Liver (tissue), 7 donors: ENCODE measurements at regions not wholly inside any gene's neighbourhood (a gene's known extent, or its start where the extent isn't known, plus 50 kb on each side); places are given as distances from the start of the nearest gene placed in this dataset.

Experiments used
- DNase-seq: peaks from one replicate; pipeline ENCODE4 v3.0.0-alpha.2; 2017; ENCODE audit warnings: low spot score
- H3K27ac ChIP-seq, 2 donors: one replicate each; pipeline ENCODE4 v1.7.0; 2013; ENCODE audit warnings: inconsistent platforms in 2 of 2, low read length in 2 of 2, control low read depth in 1 of 2, low read depth in 1 of 2, mild to moderate bottlenecking in 1 of 2
- H3K27me3 ChIP-seq, 4 donors: one replicate each; pipeline versions ENCODE4 v1.6.1 to v1.7.0; 2013; ENCODE audit warnings: low read length in 3 of 4, inconsistent platforms in 1 of 4, mild to moderate bottlenecking in 1 of 4, moderate library complexity in 1 of 4; ENCODE audit not compliant: control insufficient read depth in 4 of 4, insufficient read depth in 4 of 4
- H3K36me3 ChIP-seq, 4 donors: one replicate each; pipeline versions ENCODE4 v1.6.1 to v1.7.0; 2013; ENCODE audit warnings: low read length in 3 of 4, mild to moderate bottlenecking in 3 of 4, low read depth in 1 of 4, moderate library complexity in 1 of 4; ENCODE audit not compliant: control insufficient read depth in 4 of 4, insufficient read depth in 3 of 4
- H3K4me1 ChIP-seq, 4 donors: one replicate each; pipeline versions ENCODE4 v1.6.1 to v1.7.0; 2013; ENCODE audit warnings: low read length in 3 of 4, mild to moderate bottlenecking in 3 of 4, moderate library complexity in 1 of 4; ENCODE audit not compliant: control insufficient read depth in 4 of 4, insufficient read depth in 4 of 4
- H3K4me3 ChIP-seq, 3 donors: one replicate each; pipeline versions ENCODE4 v1.6.1 to v1.7.0; 2013; ENCODE audit warnings: low read length in 3 of 3, control low read depth in 1 of 3, low read depth in 1 of 3, mild to moderate bottlenecking in 1 of 3
- H3K9ac ChIP-seq, 2 donors: one replicate each; pipeline ENCODE4 v1.7.0; 2013; ENCODE audit warnings: low read length in 2 of 2, mild to moderate bottlenecking in 2 of 2, moderate library complexity in 2 of 2, control low read depth in 1 of 2, low read depth in 1 of 2
- H3K9me3 ChIP-seq, 4 donors: one replicate each; pipeline versions ENCODE4 v1.6.1 to v1.7.0; 2013; ENCODE audit warnings: low read length in 3 of 4; ENCODE audit not compliant: control insufficient read depth in 4 of 4
- ATF3 ChIP-seq: IDR thresholded peaks from 2 replicates; pipeline ENCODE4 v1.6.1; 2016; ENCODE audit warnings: antibody characterized with exemption
- EGR1 ChIP-seq, 2 donors: IDR thresholded peaks; 2 replicates each; pipeline ENCODE4 v1.6.1; 2016 to 2018; ENCODE audit warnings: antibody characterized with exemption in 2 of 2, low read depth in 2 of 2
- FOXA1 ChIP-seq: IDR thresholded peaks from 2 replicates; pipeline ENCODE4 v1.6.1; 2016; ENCODE audit warnings: antibody characterized with exemption
- FOXA2 ChIP-seq: IDR thresholded peaks from 2 replicates; pipeline ENCODE4 v1.6.1; 2016; ENCODE audit warnings: antibody characterized with exemption
- GABPA ChIP-seq, 2 donors: IDR thresholded peaks in 1 of 2; conservative IDR thresholded peaks in 1 of 2; 2 replicates each; pipeline ENCODE4 v1.6.1; 2016; ENCODE audit warnings: antibody characterized with exemption in 2 of 2, mild to moderate bottlenecking in 1 of 2, moderate library complexity in 1 of 2
- HNF4A ChIP-seq, 2 donors: conservative IDR thresholded peaks; 2 replicates each; pipeline ENCODE4 v1.6.1; 2016; ENCODE audit warnings: antibody characterized with exemption in 2 of 2, mild to moderate bottlenecking in 2 of 2
- HNF4G ChIP-seq: IDR thresholded peaks from 2 replicates; pipeline ENCODE4 v1.6.1; 2016; ENCODE audit warnings: antibody characterized with exemption
- JUND ChIP-seq, 2 donors: IDR thresholded peaks; 2 replicates each; pipeline ENCODE4 v1.6.1; 2016; ENCODE audit warnings: antibody characterized with exemption in 2 of 2
- NR2F2 ChIP-seq: IDR thresholded peaks from 2 replicates; pipeline ENCODE4 v1.6.1; 2016; ENCODE audit warnings: antibody characterized with exemption
- RAD21 ChIP-seq, 2 donors: IDR thresholded peaks; 2 replicates each; pipeline ENCODE4 v1.6.1; 2016; ENCODE audit warnings: antibody characterized with exemption in 2 of 2, mild to moderate bottlenecking in 2 of 2
- REST ChIP-seq: IDR thresholded peaks from 2 replicates; pipeline ENCODE4 v1.6.1; 2016; ENCODE audit warnings: antibody characterized with exemption, mild to moderate bottlenecking
- RXRA ChIP-seq, 2 donors: IDR thresholded peaks; 2 replicates each; pipeline ENCODE4 v1.6.1; 2017 to 2018; ENCODE audit warnings: antibody characterized with exemption in 2 of 2, mild to moderate bottlenecking in 1 of 2
- SP1 ChIP-seq: IDR thresholded peaks from 2 replicates; pipeline ENCODE4 v1.6.1; 2018; ENCODE audit warnings: antibody characterized with exemption, mild to moderate bottlenecking
- TAF1 ChIP-seq: conservative IDR thresholded peaks from 2 replicates; pipeline ENCODE4 v1.6.1; 2016; ENCODE audit warnings: antibody characterized with exemption, mild to moderate bottlenecking
- YY1 ChIP-seq: IDR thresholded peaks from 2 replicates; pipeline ENCODE4 v1.6.1; 2016; ENCODE audit warnings: antibody characterized with exemption, mild to moderate bottlenecking
- ZBTB33 ChIP-seq: IDR thresholded peaks from 2 replicates; pipeline ENCODE4 v1.6.1; 2016; ENCODE audit warnings: antibody characterized with exemption
- WGBS: extraction: QIAGEN DNeasy Blood & Tissue Kit; methylation state at CpG from one replicate; pipeline ENCODE4 v1.1.7; 2013; 5-methylcytosine and 5-hydroxymethylcytosine counted together
- donor health status: healthy.
- donor health status: healthy.
- donor health status: healthy.
- donor health status: healthy.

GRCh38 chr14:89524990-89525667 is 108.1 kb upstream of the FOXN3 start:
- WGBS, result 94% methylated on average over 4 of the region's 4 CpGs

GRCh38 chr14:89524412-89524811 is 107.4 kb upstream of the FOXN3 start:
- no peaks in the 10 kb centered on the region for H3K36me3 ChIP-seq
- TF ChIP-seq GABPA (IDR thresholded peaks at IDR 0.05 in 1 of 2, conservative IDR thresholded peaks at IDR 0.05 in 1 of 2) (no peak), FOXA2 (no peak), ATF3 (no peak), NR2F2 (no peak), ZBTB33 (no peak), HNF4A (conservative IDR thresholded peaks at IDR 0.05) (no peak), TAF1 (no peak), REST (no peak), JUND (IDR thresholded peaks at IDR 0.05) (no peak), HNF4G (no peak)

More at GRCh38 chr14:89524990-89525667, 108.1 kb upstream of the FOXN3 start:
- no peaks in the 10 kb centered on the region for H3K4me1 ChIP-seq
- no peak overlapping the region for H3K27ac ChIP-seq
- no peak for DNase-seq
- no peak overlapping the region for H3K9ac ChIP-seq
- TF ChIP-seq EGR1 (IDR thresholded peaks at IDR 0.05; ENCODE audit: low read depth in 2 of 2) (no peak), FOXA2 (no peak), RXRA (IDR thresholded peaks at IDR 0.05) (no peak), HNF4G (no peak), REST (no peak), ZBTB33 (no peak), YY1 (no peak), GABPA (IDR thresholded peaks at IDR 0.05 in 1 of 2, conservative IDR thresholded peaks at IDR 0.05 in 1 of 2) (no peak), SP1 (no peak), RAD21 (IDR thresholded peaks at IDR 0.05) (no peak), FOXA1 (no peak)
- no peaks in the 10 kb centered on the region for H3K27me3 ChIP-seq
- peaks cover 0 to 1% (median 0%) of the 10 kb centered on the region in 4 donors for H3K9me3 ChIP-seq
- H3K4me3 ChIP-seq, result no peak overlapping the region
- no peaks in the 10 kb centered on the region for H3K36me3 ChIP-seq

More at GRCh38 chr14:89524412-89524811, 107.4 kb upstream of the FOXN3 start:
- DNase-seq, result no peak
- Histone ChIP-seq H3K9me3 (peaks cover 0 to 1% (median 0%) of the 10 kb centered on the region in 4 donors), H3K27me3 (no peaks in the 10 kb centered on the region), H3K4me3 (no peak overlapping the region), H3K27ac (no peak overlapping the region), H3K4me1 (no peaks in the 10 kb centered on the region), H3K9ac (no peak overlapping the region)
